Transverse colon (tissue), 4 donors: ENCODE measurements at regions not wholly inside any gene's neighbourhood (a gene's known extent, or its start where the extent isn't known, plus 50 kb on each side); places are given as distances from the start of the nearest gene placed in this dataset.

ENCODE experiments used
- DNase-seq: peaks from one replicate; pipeline ENCODE4 v3.0.0-alpha.2; 2019
- H3K27ac ChIP-seq, 4 donors: fragments of 200-600 bp; sonication (generic); 2 replicates each; pipeline ENCODE4 v1.5.1; 2016 to 2018; ENCODE audit warnings: inconsistent platforms in 4 of 4
- H3K27me3 ChIP-seq: fragments of 200-600 bp; sonication (generic); 2 replicates; pipeline ENCODE4 v1.5.1; 2017; ENCODE audit warnings: inconsistent platforms
- H3K36me3 ChIP-seq, 4 donors: fragments of 200-600 bp; sonication (generic); 2 replicates each; pipeline ENCODE4 v1.5.1; 2017 to 2019; ENCODE audit warnings: inconsistent platforms in 4 of 4
- H3K4me1 ChIP-seq, 4 donors: fragments of 200-600 bp; sonication (generic); 2 replicates each; pipeline ENCODE4 v1.5.1; 2017 to 2020; ENCODE audit warnings: inconsistent platforms in 4 of 4
- H3K4me3 ChIP-seq, 4 donors: fragments of 200-600 bp; sonication (generic); 1 replicate in 1 of 4; 2 replicates in 3 of 4; pipeline versions ENCODE4 v1.5.1 to v1.6.1; 2017 to 2019; ENCODE audit warnings: inconsistent platforms in 4 of 4
- H3K9me3 ChIP-seq, 2 donors: fragments of 200-600 bp; sonication (generic); 2 replicates each; pipeline ENCODE4 v1.5.1; 2017 to 2019; ENCODE audit warnings: inconsistent platforms in 2 of 2
- EP300 ChIP-seq: sonication (generic); formaldehyde crosslinking; IDR thresholded peaks from one replicate; pipeline ENCODE4 v1.6.1; 2017; ENCODE audit warnings: antibody characterized with exemption, low read depth
- POLR2A ChIP-seq: fragments of 450-650 bp; IDR thresholded peaks from one replicate; pipeline ENCODE4 v1.6.1; 2016; ENCODE audit warnings: antibody characterized with exemption, mild to moderate bottlenecking, moderate library complexity
- POLR2AphosphoS5 ChIP-seq, 3 donors: sonication (generic); formaldehyde crosslinking; IDR thresholded peaks; one replicate each; pipeline ENCODE4 v1.6.1; 2016; ENCODE audit warnings: antibody characterized with exemption in 3 of 3
- WGBS, 2 donors: methylation state at CpG; one replicate each; pipeline ENCODE4 v1.1.5; 2018; ENCODE audit warnings: low coverage in 1 of 2; 5-methylcytosine and 5-hydroxymethylcytosine counted together
- in situ Hi-C, 4 donors: fragments of 200-750 bp; cut with MboI; loops; one replicate each; pipeline versions ENCODE4 v1.15.0 to v1.15.1; 2017; ENCODE audit warnings: low sequenced_read_pairs in 3 of 4, low pct_ligation_motif_present in 1 of 4, low pct_unique_long_range_greater_than_20kb in 1 of 4
- intact Hi-C: fragments of 100-400 bp; cut with DNase I; formaldehyde crosslinking; loops from one replicate; pipeline ENCODE4 v1.15.1; 2023; ENCODE audit warnings: low total_unique reads
- TF ChIP-seq, protein P1 (sequence below), 5 experiments: fragments of 200-600 bp in 3 of 5; fragments of 450-650 bp in 2 of 5; sonication (generic) in 3 of 5; IDR thresholded peaks; 1 replicate in 2 of 5; 2 replicates in 3 of 5; pipeline ENCODE4 v1.5.1; 2016 to 2017; ENCODE audit warnings: antibody characterized with exemption in 5 of 5, inconsistent platforms in 3 of 5, mild to moderate bottlenecking in 2 of 5, moderate library complexity in 1 of 5

DNA sequence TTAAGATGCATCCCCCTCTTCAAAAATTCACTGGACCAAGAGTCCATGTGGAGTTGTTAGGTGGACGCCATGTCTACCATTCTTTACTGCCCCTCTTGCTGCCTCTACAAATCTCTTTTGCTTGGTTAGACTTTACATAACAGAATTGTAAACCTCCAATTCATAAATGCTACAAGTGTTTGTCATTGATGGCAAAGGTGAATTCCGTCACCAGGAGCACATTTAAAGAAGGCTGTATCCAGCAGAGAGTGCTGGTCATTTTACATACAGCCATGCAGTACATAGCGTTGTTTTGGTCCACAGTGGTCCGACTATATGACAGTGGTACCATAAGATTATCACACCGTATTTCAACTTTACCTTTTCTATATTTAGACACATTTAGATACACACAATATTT is 274.5 kb downstream of the MYCN start:
- H3K36me3 ChIP-seq, result no peaks in the 10 kb centered on the region
- no peak overlapping the region for H3K27ac ChIP-seq
- intact Hi-C loops (no loop called here), in situ Hi-C loops (no loop called here)
- DNase-seq, result no peak
- H3K9me3 ChIP-seq, result no peaks in the 10 kb centered on the region
- no peaks in the 10 kb centered on the region for H3K4me1 ChIP-seq
- no peak for TF ChIP-seq EP300
- TF ChIP-seq POLR2AphosphoS5 (IDR thresholded peaks at IDR 0.05), result no peak
- TF ChIP-seq, protein P1, sequence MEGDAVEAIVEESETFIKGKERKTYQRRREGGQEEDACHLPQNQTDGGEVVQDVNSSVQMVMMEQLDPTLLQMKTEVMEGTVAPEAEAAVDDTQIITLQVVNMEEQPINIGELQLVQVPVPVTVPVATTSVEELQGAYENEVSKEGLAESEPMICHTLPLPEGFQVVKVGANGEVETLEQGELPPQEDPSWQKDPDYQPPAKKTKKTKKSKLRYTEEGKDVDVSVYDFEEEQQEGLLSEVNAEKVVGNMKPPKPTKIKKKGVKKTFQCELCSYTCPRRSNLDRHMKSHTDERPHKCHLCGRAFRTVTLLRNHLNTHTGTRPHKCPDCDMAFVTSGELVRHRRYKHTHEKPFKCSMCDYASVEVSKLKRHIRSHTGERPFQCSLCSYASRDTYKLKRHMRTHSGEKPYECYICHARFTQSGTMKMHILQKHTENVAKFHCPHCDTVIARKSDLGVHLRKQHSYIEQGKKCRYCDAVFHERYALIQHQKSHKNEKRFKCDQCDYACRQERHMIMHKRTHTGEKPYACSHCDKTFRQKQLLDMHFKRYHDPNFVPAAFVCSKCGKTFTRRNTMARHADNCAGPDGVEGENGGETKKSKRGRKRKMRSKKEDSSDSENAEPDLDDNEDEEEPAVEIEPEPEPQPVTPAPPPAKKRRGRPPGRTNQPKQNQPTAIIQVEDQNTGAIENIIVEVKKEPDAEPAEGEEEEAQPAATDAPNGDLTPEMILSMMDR (IDR thresholded peaks at IDR 0.05), result no peak
- no peak for TF ChIP-seq POLR2A
- no peak overlapping the region for H3K4me3 ChIP-seq
- WGBS, 2 donors, result 84 to 94% methylated on average over 5 of the region's 5 CpGs
- H3K27me3 ChIP-seq, result no peaks in the 10 kb centered on the region

- no peaks in the 10 kb centered on the region for H3K36me3 ChIP-seq
- no peaks in the 10 kb centered on the region for H3K27me3 ChIP-seq
- no peaks in the 10 kb centered on the region for H3K4me1 ChIP-seq
- DNase-seq, result no peak
- in situ Hi-C loops, result no loop called here
- no peak overlapping the region for H3K27ac ChIP-seq
- 79 to 95% methylated on average over 1 of the region's 1 CpG for WGBS, 2 donors
- TF ChIP-seq POLR2AphosphoS5 (IDR thresholded peaks at IDR 0.05), result no peak
- no peak for TF ChIP-seq EP300
- TF ChIP-seq POLR2A, result no peak
- TF ChIP-seq, protein P1 (IDR thresholded peaks at IDR 0.05), result no peak
- no peak overlapping the region for H3K4me3 ChIP-seq
- intact Hi-C loops, result no loop called here
- H3K9me3 ChIP-seq, result no peaks in the 10 kb centered on the region
Measured at GRCh38 chr2:16214391-16214790, 274.0 kb downstream of the MYCN start.

DNA sequence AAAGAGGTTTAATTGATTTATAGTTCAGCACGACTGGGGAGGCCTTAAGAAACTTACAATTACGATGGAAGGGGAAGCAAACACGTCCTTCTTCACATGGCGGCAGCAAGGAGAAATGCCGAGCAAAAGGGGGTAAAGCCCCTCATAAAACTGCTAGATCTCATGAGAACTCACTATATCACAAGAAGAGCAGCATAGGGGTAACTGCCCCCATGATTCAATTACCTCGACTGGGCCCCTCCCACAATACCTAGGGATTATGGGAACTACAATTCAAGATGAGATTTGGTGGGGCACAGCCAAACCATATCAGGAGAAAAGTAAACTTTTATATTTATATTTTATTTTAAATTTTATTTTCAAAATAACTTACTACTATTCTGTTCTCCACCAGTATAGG is 272.0 kb downstream of the MYCN start:
- no peak overlapping the region for H3K4me3 ChIP-seq
- intact Hi-C loops, result no loop called here

DNA sequence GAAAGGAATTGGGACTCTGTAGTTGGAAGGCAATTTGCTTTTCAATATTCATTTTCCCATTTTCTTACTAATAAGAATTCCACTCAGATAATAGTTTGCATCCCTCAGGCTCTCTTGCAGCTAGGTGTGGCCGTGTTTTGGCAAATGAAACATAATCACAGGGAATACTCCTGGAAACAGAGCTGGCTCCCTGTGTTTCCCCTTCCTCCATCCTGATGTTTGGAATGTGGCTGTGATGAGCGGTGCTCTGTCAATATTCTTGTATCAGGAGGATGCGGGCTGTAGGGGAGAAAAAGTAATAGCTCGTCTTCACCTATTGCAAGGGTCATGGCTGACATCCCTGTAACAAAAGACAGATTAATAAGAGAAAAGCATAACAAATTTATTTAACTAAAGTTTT is 271.0 kb downstream of the MYCN start:
- Histone ChIP-seq H3K36me3 (no peaks in the 10 kb centered on the region), H3K9me3 (no peaks in the 10 kb centered on the region), H3K4me3 (no peak overlapping the region), H3K27ac (no peak overlapping the region), H3K4me1 (no peaks in the 10 kb centered on the region), H3K27me3 (no peaks in the 10 kb centered on the region)
- in situ Hi-C loops, result no loop called here
- no peak for DNase-seq
- TF ChIP-seq, protein P1 (IDR thresholded peaks at IDR 0.05), result no peak
- TF ChIP-seq EP300 (no peak), POLR2A (no peak), POLR2AphosphoS5 (IDR thresholded peaks at IDR 0.05) (no peak)
- intact Hi-C loops, result no loop called here
- WGBS, 2 donors, result 41 to 50% methylated on average over 4 of the region's 4 CpGs

More for the DNA sequence above, 272.0 kb downstream of the MYCN start:
- H3K9me3 ChIP-seq, result no peaks in the 10 kb centered on the region
- DNase-seq, result no peak
- no peaks in the 10 kb centered on the region for H3K27me3 ChIP-seq
- H3K27ac ChIP-seq, result no peak overlapping the region
- H3K4me1 ChIP-seq, result no peaks in the 10 kb centered on the region
- 78 to 79% methylated on average over 6 of the region's 6 CpGs for WGBS, 2 donors
- in situ Hi-C loops, result no loop called here
- H3K36me3 ChIP-seq, result no peaks in the 10 kb centered on the region
- no peak for TF ChIP-seq POLR2A
- TF ChIP-seq EP300, result no peak
- TF ChIP-seq POLR2AphosphoS5 (IDR thresholded peaks at IDR 0.05), result no peak
- TF ChIP-seq, protein P1 (IDR thresholded peaks at IDR 0.05), result no peak
